ENCODE measurements at regions not wholly inside any gene's neighbourhood (a gene's known extent, or its start where the extent isn't known, plus 50 kb on each side); places are given as distances from the start of the nearest gene placed in this dataset.

- H3K36me3 ChIP-seq (ENCODE audit: insufficient read depth, low read length) = no peaks in the 10 kb centered on the region
- H3K4me1 ChIP-seq (ENCODE audit: control insufficient read depth, insufficient read depth, low read length, unreplicated experiment) = no peaks in the 10 kb centered on the region
- H3K79me2 ChIP-seq (ENCODE audit: control insufficient read depth, insufficient read depth, low read length, unreplicated experiment) = no peaks in the 10 kb centered on the region
- H2AFZ ChIP-seq (ENCODE audit: low read length, unreplicated experiment) = no peak overlapping the region
- no peaks in the 10 kb centered on the region for H3K27me3 ChIP-seq (ENCODE audit: insufficient read depth, low read length)
- no peak overlapping the region for H3K4me3 ChIP-seq (ENCODE audit: low read depth, low read length)
- H3K27ac ChIP-seq (ENCODE audit: low read depth, low read length) = no peak overlapping the region
Observed at GRCh38 chrX:3468031-3468430, 121.6 kb upstream of the MXRA5 start.

- Histone ChIP-seq H3K79me2 (ENCODE audit: control insufficient read depth, insufficient read depth, low read length, unreplicated experiment) (no peaks in the 10 kb centered on the region), H3K4me3 (ENCODE audit: low read depth, low read length) (no peak overlapping the region), H3K4me1 (ENCODE audit: control insufficient read depth, insufficient read depth, low read length, unreplicated experiment) (peaks cover 6% of the 10 kb centered on the region), H3K27me3 (ENCODE audit: insufficient read depth, low read length) (no peaks in the 10 kb centered on the region), H2AFZ (ENCODE audit: low read length, unreplicated experiment) (no peak overlapping the region), H3K36me3 (ENCODE audit: insufficient read depth, low read length) (no peaks in the 10 kb centered on the region), H3K27ac (ENCODE audit: low read depth, low read length) (no peak overlapping the region)
Observed at GRCh38 chrX:3465017-3465416, 118.6 kb upstream of the MXRA5 start.

- H3K27ac ChIP-seq (ENCODE audit: low read depth, low read length) = no peak overlapping the region
- H2AFZ ChIP-seq (ENCODE audit: low read length, unreplicated experiment) = peak overlapping the region; percentile 97
- H3K36me3 ChIP-seq (ENCODE audit: insufficient read depth, low read length) = no peaks in the 10 kb centered on the region
- H3K4me1 ChIP-seq (ENCODE audit: control insufficient read depth, insufficient read depth, low read length, unreplicated experiment) = peaks cover 6% of the 10 kb centered on the region
- H3K27me3 ChIP-seq (ENCODE audit: insufficient read depth, low read length) = no peaks in the 10 kb centered on the region
- no peaks in the 10 kb centered on the region for H3K79me2 ChIP-seq (ENCODE audit: control insufficient read depth, insufficient read depth, low read length, unreplicated experiment)
- H3K4me3 ChIP-seq (ENCODE audit: low read depth, low read length) = peak overlapping the region; percentile 78; the same call in 1 of the 2 replicates
Observed at GRCh38 chrX:3462166-3462508, 115.7 kb upstream of the MXRA5 start.

- H3K4me1 ChIP-seq (ENCODE audit: control insufficient read depth, insufficient read depth, low read length, unreplicated experiment) = peaks cover 6% of the 10 kb centered on the region
- H3K27me3 ChIP-seq (ENCODE audit: insufficient read depth, low read length) = no peaks in the 10 kb centered on the region
- peak overlapping the region; percentile 97 for H2AFZ ChIP-seq (ENCODE audit: low read length, unreplicated experiment)
- no peaks in the 10 kb centered on the region for H3K36me3 ChIP-seq (ENCODE audit: insufficient read depth, low read length)
- no peaks in the 10 kb centered on the region for H3K79me2 ChIP-seq (ENCODE audit: control insufficient read depth, insufficient read depth, low read length, unreplicated experiment)
- peak overlapping the region; percentile 78 for H3K4me3 ChIP-seq (ENCODE audit: low read depth, low read length)
- peak overlapping the region; percentile 19; the same call in 1 of the 2 replicates for H3K27ac ChIP-seq (ENCODE audit: low read depth, low read length)
Observed at GRCh38 chrX:3461397-3462165, 115.1 kb upstream of the MXRA5 start.

- Histone ChIP-seq H3K27me3 (ENCODE audit: insufficient read depth, low read length) (peaks cover 8% of the 10 kb centered on the region; the same call in 1 of the 2 replicates), H3K27ac (ENCODE audit: low read depth, low read length) (no peak overlapping the region), H2AFZ (ENCODE audit: low read length, unreplicated experiment) (no peak overlapping the region), H3K79me2 (ENCODE audit: control insufficient read depth, insufficient read depth, low read length, unreplicated experiment) (no peaks in the 10 kb centered on the region), H3K36me3 (ENCODE audit: insufficient read depth, low read length) (no peaks in the 10 kb centered on the region), H3K4me3 (ENCODE audit: low read depth, low read length) (no peak overlapping the region), H3K4me1 (ENCODE audit: control insufficient read depth, insufficient read depth, low read length, unreplicated experiment) (peaks cover 1% of the 10 kb centered on the region)
Observed at GRCh38 chrX:3455796-3456195, 109.3 kb upstream of the MXRA5 start.

- Histone ChIP-seq H3K4me1 (ENCODE audit: control insufficient read depth, insufficient read depth, low read length, unreplicated experiment) (no peaks in the 10 kb centered on the region), H3K27me3 (ENCODE audit: insufficient read depth, low read length) (peaks cover 8% of the 10 kb centered on the region; the same call in 1 of the 2 replicates), H3K36me3 (ENCODE audit: insufficient read depth, low read length) (no peaks in the 10 kb centered on the region), H3K27ac (ENCODE audit: low read depth, low read length) (no peak overlapping the region), H3K4me3 (ENCODE audit: low read depth, low read length) (no peak overlapping the region), H3K79me2 (ENCODE audit: control insufficient read depth, insufficient read depth, low read length, unreplicated experiment) (no peaks in the 10 kb centered on the region), H2AFZ (ENCODE audit: low read length, unreplicated experiment) (no peak overlapping the region)
Observed at GRCh38 chrX:3451571-3451970, 105.1 kb upstream of the MXRA5 start.

GRCh38 chrX:3450881-3451570 is 104.6 kb upstream of the MXRA5 start:
- no peaks in the 10 kb centered on the region for H3K79me2 ChIP-seq (ENCODE audit: control insufficient read depth, insufficient read depth, low read length, unreplicated experiment)
- no peaks in the 10 kb centered on the region for H3K4me1 ChIP-seq (ENCODE audit: control insufficient read depth, insufficient read depth, low read length, unreplicated experiment)
- no peaks in the 10 kb centered on the region for H3K36me3 ChIP-seq (ENCODE audit: insufficient read depth, low read length)
- H2AFZ ChIP-seq (ENCODE audit: low read length, unreplicated experiment) = no peak overlapping the region
- no peak overlapping the region for H3K27ac ChIP-seq (ENCODE audit: low read depth, low read length)
- peaks cover 8% of the 10 kb centered on the region; the same call in 1 of the 2 replicates for H3K27me3 ChIP-seq (ENCODE audit: insufficient read depth, low read length)
- no peak overlapping the region for H3K4me3 ChIP-seq (ENCODE audit: low read depth, low read length)

- Histone ChIP-seq H3K27ac (ENCODE audit: low read depth, low read length) (no peak overlapping the region), H2AFZ (ENCODE audit: low read length, unreplicated experiment) (no peak overlapping the region), H3K36me3 (ENCODE audit: insufficient read depth, low read length) (no peaks in the 10 kb centered on the region), H3K27me3 (ENCODE audit: insufficient read depth, low read length) (no peaks in the 10 kb centered on the region; the same call in 1 of the 2 replicates), H3K4me3 (ENCODE audit: low read depth, low read length) (no peak overlapping the region), H3K4me1 (ENCODE audit: control insufficient read depth, insufficient read depth, low read length, unreplicated experiment) (no peaks in the 10 kb centered on the region), H3K79me2 (ENCODE audit: control insufficient read depth, insufficient read depth, low read length, unreplicated experiment) (no peaks in the 10 kb centered on the region)
Observed at GRCh38 chrX:3449287-3449686, 102.8 kb upstream of the MXRA5 start.

- Histone ChIP-seq H2AFZ (ENCODE audit: low read length, unreplicated experiment) (no peak overlapping the region), H3K79me2 (ENCODE audit: control insufficient read depth, insufficient read depth, low read length, unreplicated experiment) (no peaks in the 10 kb centered on the region), H3K27me3 (ENCODE audit: insufficient read depth, low read length) (no peaks in the 10 kb centered on the region; the same call in 1 of the 2 replicates), H3K27ac (ENCODE audit: low read depth, low read length) (no peak overlapping the region), H3K4me3 (ENCODE audit: low read depth, low read length) (no peak overlapping the region), H3K36me3 (ENCODE audit: insufficient read depth, low read length) (no peaks in the 10 kb centered on the region), H3K4me1 (ENCODE audit: control insufficient read depth, insufficient read depth, low read length, unreplicated experiment) (no peaks in the 10 kb centered on the region)
Observed at GRCh38 chrX:3448563-3448962, 102.1 kb upstream of the MXRA5 start.

GRCh38 chrX:3445806-3446490 is 99.5 kb upstream of the MXRA5 start:
- Histone ChIP-seq H3K27me3 (ENCODE audit: insufficient read depth, low read length) (no peaks in the 10 kb centered on the region; the same call in 1 of the 2 replicates), H3K79me2 (ENCODE audit: control insufficient read depth, insufficient read depth, low read length, unreplicated experiment) (no peaks in the 10 kb centered on the region), H3K27ac (ENCODE audit: low read depth, low read length) (no peak overlapping the region), H3K4me3 (ENCODE audit: low read depth, low read length) (no peak overlapping the region), H3K4me1 (ENCODE audit: control insufficient read depth, insufficient read depth, low read length, unreplicated experiment) (no peaks in the 10 kb centered on the region), H3K36me3 (ENCODE audit: insufficient read depth, low read length) (no peaks in the 10 kb centered on the region), H2AFZ (ENCODE audit: low read length, unreplicated experiment) (no peak overlapping the region)
